ENCODE measurements at regions not wholly inside any gene's neighbourhood (a gene's known extent, or its start where the extent isn't known, plus 50 kb on each side); places are given as distances from the start of the nearest gene placed in this dataset.

DNA sequence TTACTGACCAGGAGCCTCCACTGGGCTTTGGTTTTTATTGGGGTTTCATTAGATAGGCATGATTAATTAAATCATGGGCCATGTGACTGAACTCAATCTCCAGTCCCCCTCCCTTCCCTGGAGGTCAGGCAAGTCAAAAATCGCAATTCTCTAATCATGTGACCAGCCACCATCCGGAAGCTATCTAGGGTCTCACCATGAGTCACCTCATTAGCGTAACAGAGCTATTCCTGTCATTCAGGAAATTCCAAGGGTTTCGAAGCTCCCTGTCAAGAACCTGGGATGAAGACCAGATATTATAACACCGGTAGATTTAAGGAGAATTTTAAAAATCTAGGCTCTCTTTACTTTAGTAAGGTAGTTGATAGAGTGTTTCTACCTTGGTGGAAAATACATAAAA is 180.3 kb upstream of the TCF4 start:
- Histone ChIP-seq H4K20me1 (ENCODE audit: insufficient read depth, low read length) (no peaks in the 10 kb centered on the region), H3K27ac (ENCODE audit: low read depth, low read length) (no peak overlapping the region), H3K79me2 (ENCODE audit: insufficient read depth, low read length) (no peaks in the 10 kb centered on the region), H3K4me1 (ENCODE audit: insufficient read depth, low read length) (peaks cover 7% of the 10 kb centered on the region), H3K27me3 (ENCODE audit: insufficient read depth, low read length) (no peaks in the 10 kb centered on the region), H3K4me2 (ENCODE audit: insufficient read depth, low read length) (no peak overlapping the region), H3K36me3 (ENCODE audit: insufficient read depth, low read length) (no peaks in the 10 kb centered on the region), H3K9me3 (ENCODE audit: low read depth, low read length) (no peaks in the 10 kb centered on the region), H3K4me3 (ENCODE audit: insufficient read depth, low read length) (no peak overlapping the region), H2AFZ (ENCODE audit: low read length) (no peak overlapping the region)
- TF ChIP-seq, protein P1, sequence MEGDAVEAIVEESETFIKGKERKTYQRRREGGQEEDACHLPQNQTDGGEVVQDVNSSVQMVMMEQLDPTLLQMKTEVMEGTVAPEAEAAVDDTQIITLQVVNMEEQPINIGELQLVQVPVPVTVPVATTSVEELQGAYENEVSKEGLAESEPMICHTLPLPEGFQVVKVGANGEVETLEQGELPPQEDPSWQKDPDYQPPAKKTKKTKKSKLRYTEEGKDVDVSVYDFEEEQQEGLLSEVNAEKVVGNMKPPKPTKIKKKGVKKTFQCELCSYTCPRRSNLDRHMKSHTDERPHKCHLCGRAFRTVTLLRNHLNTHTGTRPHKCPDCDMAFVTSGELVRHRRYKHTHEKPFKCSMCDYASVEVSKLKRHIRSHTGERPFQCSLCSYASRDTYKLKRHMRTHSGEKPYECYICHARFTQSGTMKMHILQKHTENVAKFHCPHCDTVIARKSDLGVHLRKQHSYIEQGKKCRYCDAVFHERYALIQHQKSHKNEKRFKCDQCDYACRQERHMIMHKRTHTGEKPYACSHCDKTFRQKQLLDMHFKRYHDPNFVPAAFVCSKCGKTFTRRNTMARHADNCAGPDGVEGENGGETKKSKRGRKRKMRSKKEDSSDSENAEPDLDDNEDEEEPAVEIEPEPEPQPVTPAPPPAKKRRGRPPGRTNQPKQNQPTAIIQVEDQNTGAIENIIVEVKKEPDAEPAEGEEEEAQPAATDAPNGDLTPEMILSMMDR (IDR thresholded peaks at IDR 0.05; ENCODE audit: extremely low read depth, low read depth, low read length) = no peak
- DNase-seq (ENCODE audit: insufficient read length, low spot score, missing footprints) = no peak

DNA sequence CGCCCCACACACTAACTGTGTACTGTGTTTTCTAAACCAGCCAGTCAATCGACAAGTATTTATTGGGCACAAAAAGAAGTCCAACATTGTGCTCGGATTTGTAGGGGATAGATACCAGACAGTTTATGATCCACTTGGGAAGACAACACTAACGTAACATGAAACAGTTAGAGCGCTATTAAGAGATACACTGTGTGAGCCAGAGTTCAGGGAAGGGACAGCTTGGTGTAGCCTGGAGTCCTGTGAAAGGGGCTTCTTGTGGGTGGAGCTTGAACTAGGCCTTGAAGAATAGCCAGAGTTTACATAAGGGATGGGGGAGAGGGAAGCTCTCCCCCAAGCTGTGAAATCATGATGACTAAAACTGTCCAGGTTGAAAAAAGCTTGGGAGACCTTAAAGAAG is 176.4 kb upstream of the TCF4 start:
- Histone ChIP-seq H3K4me2 (ENCODE audit: insufficient read depth, low read length) (no peak overlapping the region), H3K4me3 (ENCODE audit: insufficient read depth, low read length) (no peak overlapping the region), H3K9me3 (ENCODE audit: low read depth, low read length) (no peaks in the 10 kb centered on the region), H3K27ac (ENCODE audit: low read depth, low read length) (no peak overlapping the region), H3K79me2 (ENCODE audit: insufficient read depth, low read length) (no peaks in the 10 kb centered on the region), H3K27me3 (ENCODE audit: insufficient read depth, low read length) (no peaks in the 10 kb centered on the region), H4K20me1 (ENCODE audit: insufficient read depth, low read length) (no peaks in the 10 kb centered on the region), H3K4me1 (ENCODE audit: insufficient read depth, low read length) (peaks cover 12% of the 10 kb centered on the region), H3K36me3 (ENCODE audit: insufficient read depth, low read length) (no peaks in the 10 kb centered on the region), H2AFZ (ENCODE audit: low read length) (no peak overlapping the region)
- no peak for DNase-seq (ENCODE audit: insufficient read length, low spot score, missing footprints)
- TF ChIP-seq, protein P1 (IDR thresholded peaks at IDR 0.05; ENCODE audit: extremely low read depth, low read depth, low read length) = no peak

DNA sequence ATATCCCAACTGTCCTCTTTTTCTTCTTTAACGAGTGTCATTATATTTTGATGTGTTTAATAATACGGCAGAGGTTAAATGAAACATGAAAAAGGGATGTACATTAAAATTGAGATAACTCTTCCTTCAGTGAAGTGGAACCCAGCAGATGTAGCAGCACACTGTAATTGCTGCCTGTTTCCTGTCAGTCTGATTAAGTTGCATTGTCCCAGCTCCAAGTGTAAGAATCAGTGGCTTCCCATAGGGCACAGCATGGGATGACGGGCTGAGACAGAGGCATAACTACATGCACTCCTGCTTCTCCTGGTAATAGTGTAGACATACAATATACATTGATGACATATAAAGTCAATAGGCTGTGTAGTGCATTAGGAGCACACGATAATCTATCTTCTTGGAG is 175.8 kb upstream of the TCF4 start:
- H3K4me1 ChIP-seq (ENCODE audit: insufficient read depth, low read length) = peaks cover 12% of the 10 kb centered on the region
- H3K4me3 ChIP-seq (ENCODE audit: insufficient read depth, low read length) = no peak overlapping the region

DNA sequence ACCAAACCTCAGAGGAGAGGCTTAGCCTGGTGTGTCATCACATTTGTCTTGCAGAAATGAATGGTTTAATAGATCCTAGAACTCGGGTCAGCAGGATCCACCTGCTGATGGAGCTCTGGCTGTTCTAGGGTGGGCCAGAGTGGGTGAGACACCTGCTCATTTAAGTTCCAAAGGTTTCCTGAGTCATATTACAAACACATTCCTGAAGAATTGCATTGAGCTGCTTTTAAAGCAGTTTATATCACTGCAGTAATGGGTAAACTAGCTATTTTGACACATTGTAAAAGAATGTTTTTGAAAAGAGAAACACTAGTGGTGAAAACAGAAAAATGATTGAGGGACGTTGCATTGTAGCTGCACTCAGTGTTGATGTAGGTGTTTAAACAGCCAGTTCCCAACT is 175.3 kb upstream of the TCF4 start:
- Histone ChIP-seq H4K20me1 (ENCODE audit: insufficient read depth, low read length) (no peaks in the 10 kb centered on the region), H3K9me3 (ENCODE audit: low read depth, low read length) (no peaks in the 10 kb centered on the region), H2AFZ (ENCODE audit: low read length) (no peak overlapping the region), H3K4me1 (ENCODE audit: insufficient read depth, low read length) (peaks cover 12% of the 10 kb centered on the region), H3K4me2 (ENCODE audit: insufficient read depth, low read length) (peak overlapping the region; percentile 26), H3K27ac (ENCODE audit: low read depth, low read length) (no peak overlapping the region), H3K79me2 (ENCODE audit: insufficient read depth, low read length) (no peaks in the 10 kb centered on the region), H3K36me3 (ENCODE audit: insufficient read depth, low read length) (no peaks in the 10 kb centered on the region), H3K27me3 (ENCODE audit: insufficient read depth, low read length) (no peaks in the 10 kb centered on the region), H3K4me3 (ENCODE audit: insufficient read depth, low read length) (no peak overlapping the region)
- peak; percentile 44 for DNase-seq (ENCODE audit: insufficient read length, low spot score, missing footprints)
- TF ChIP-seq, protein P1 (IDR thresholded peaks at IDR 0.05; ENCODE audit: extremely low read depth, low read depth, low read length) = no peak

More for the DNA sequence above, 175.8 kb upstream of the TCF4 start:
- Histone ChIP-seq H3K27ac (ENCODE audit: low read depth, low read length) (no peak overlapping the region), H3K9me3 (ENCODE audit: low read depth, low read length) (no peaks in the 10 kb centered on the region), H3K27me3 (ENCODE audit: insufficient read depth, low read length) (no peaks in the 10 kb centered on the region), H3K79me2 (ENCODE audit: insufficient read depth, low read length) (no peaks in the 10 kb centered on the region), H3K4me2 (ENCODE audit: insufficient read depth, low read length) (peak overlapping the region; percentile 26), H4K20me1 (ENCODE audit: insufficient read depth, low read length) (no peaks in the 10 kb centered on the region), H2AFZ (ENCODE audit: low read length) (no peak overlapping the region), H3K36me3 (ENCODE audit: insufficient read depth, low read length) (no peaks in the 10 kb centered on the region)
- TF ChIP-seq, protein P1 (IDR thresholded peaks at IDR 0.05; ENCODE audit: extremely low read depth, low read depth, low read length) = no peak
- no peak for DNase-seq (ENCODE audit: insufficient read length, low spot score, missing footprints)

Data from osteoblast (primary cell).